T-helper 1 cell treated with Interleukin-12 subunit alpha and Interleukin-12 subunit beta and Interleukin-4 antibody, amounts not matched to agents 30 μg/mL and 1 μg/mL, for 36 hours (primary cell): ENCODE measurements at regions not wholly inside any gene's neighbourhood (a gene's known extent, or its start where the extent isn't known, plus 50 kb on each side); places are given as distances from the start of the nearest gene placed in this dataset.
"Not testable (repeated sequence)": the region's sequence is repeated elsewhere in the genome, so short reads cannot be mapped to it uniquely, and the experiment has no call there.

Experiments
- H3K27ac Mint-ChIP-seq: one replicate; pipeline ENCODE4 v1.8.0; 2021; ENCODE audit warnings: mild to moderate bottlenecking, mixed read lengths
- H3K27me3 Mint-ChIP-seq: one replicate; pipeline ENCODE4 v1.8.0; 2021; ENCODE audit warnings: low read depth, mixed read lengths
- H3K36me3 Mint-ChIP-seq: one replicate; pipeline ENCODE4 v1.8.0; 2021; ENCODE audit warnings: low read depth, mixed read lengths
- H3K4me1 Mint-ChIP-seq: one replicate; pipeline ENCODE4 v1.8.0; 2021; ENCODE audit warnings: low read depth, mixed read lengths
- H3K4me3 Mint-ChIP-seq: one replicate; pipeline ENCODE4 v1.8.0; 2021; ENCODE audit warnings: mild to moderate bottlenecking, moderate library complexity, mixed read lengths
- H3K9me3 Mint-ChIP-seq: one replicate; pipeline ENCODE4 v1.8.0; 2021; ENCODE audit warnings: mixed read lengths

DNA sequence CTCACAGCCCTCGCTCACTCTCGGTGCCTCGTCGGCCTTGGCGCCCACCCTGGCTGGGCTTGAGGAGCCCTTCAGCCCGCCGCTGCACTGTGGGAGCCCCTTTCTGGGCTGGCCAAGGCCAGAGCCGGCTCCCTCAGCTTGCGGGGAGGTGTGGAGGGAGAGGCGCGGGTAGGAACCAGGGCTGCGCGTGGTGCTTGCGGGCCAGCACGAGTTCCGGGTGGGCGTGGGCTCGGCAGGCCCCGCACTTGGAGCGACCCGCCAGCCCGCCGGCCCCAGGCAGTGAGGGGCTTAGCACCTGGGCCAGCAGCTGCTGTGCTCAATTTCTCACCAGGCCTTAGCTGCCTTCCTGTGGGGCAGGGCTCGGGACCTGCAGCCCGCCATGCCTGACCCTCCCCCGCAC lies 202.4 kb upstream of the PRSS16 start:
- not testable (repeated sequence) for H3K36me3 Mint-ChIP-seq, H3K27me3 Mint-ChIP-seq

DNA sequence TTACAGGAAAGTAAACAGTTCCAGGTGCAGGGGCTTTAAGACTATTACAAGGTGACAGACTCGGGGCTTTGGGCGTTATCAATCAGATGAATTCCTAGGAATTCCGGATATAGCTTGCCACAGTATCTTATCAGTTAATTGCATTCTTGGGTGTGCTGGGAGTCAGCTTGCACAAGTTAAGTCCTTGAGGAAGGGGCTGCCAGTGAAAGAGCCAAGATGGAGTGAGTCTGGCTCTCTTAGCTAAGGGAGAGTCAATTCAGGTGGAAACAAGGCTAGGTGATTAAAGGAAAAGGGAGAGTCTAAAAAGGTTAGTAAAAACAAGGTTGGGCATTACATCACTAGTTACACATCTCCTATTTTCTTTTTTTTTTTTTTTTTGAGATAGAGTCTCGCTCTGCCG lies 199.8 kb upstream of the PRSS16 start:
- not testable (repeated sequence) for H3K27me3 Mint-ChIP-seq, H3K4me3 Mint-ChIP-seq, H3K9me3 Mint-ChIP-seq, H3K36me3 Mint-ChIP-seq, H3K4me1 Mint-ChIP-seq, H3K27ac Mint-ChIP-seq

More for the DNA sequence above, 202.4 kb upstream of the PRSS16 start:
- not testable (repeated sequence) for H3K9me3 Mint-ChIP-seq, H3K27ac Mint-ChIP-seq, H3K4me3 Mint-ChIP-seq, H3K4me1 Mint-ChIP-seq

DNA sequence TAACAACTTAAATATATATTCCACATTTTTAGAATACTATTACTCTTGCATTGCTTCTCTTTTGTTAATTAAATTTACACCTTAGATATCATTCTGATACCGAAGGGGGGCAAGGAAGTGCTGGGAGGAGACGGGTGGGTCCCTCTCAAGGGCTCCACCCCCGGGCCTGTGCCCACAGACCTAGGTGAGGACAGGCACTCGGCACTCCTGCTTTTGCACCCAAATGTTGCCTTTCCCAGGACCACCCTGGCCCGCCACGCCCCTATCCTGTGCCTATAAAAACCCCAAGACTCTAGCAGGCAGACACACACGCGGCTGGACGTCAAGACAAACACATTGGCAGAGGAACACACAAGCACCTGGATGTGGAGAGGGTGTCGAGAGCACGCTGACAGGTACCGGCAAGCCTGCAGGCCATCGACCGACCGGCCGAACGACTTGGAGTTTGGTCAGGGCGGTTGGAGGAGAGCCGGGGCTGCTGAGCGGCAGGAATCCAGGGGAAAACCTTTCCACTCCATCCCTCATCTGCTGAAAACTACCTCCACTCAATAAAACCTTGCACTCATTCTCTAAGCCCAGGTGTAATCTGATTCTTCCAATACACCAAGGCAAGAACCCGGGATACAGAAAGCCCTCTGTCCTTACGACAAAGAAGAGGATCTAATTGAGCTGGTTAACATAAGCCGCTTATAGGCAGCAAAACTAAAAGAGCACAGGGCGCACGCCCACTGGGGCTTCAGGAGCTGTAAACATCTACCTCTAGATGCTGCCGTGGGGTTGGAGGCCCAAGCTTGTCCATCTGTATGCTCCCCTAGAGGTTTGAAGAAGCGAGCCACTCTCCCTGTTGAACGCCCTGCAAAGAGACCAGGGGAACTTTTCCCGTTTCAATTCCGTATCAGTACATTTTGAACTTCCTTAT lies 197.4 kb upstream of the PRSS16 start:
- Mint-ChIP-seq H3K27me3 (peaks cover 5% of the 10 kb centered on the region), H3K36me3 (no peaks in the 10 kb centered on the region), H3K4me3 (no peak overlapping the region), H3K9me3 (no peaks in the 10 kb centered on the region), H3K4me1 (no peaks in the 10 kb centered on the region), H3K27ac (no peak overlapping the region)

DNA sequence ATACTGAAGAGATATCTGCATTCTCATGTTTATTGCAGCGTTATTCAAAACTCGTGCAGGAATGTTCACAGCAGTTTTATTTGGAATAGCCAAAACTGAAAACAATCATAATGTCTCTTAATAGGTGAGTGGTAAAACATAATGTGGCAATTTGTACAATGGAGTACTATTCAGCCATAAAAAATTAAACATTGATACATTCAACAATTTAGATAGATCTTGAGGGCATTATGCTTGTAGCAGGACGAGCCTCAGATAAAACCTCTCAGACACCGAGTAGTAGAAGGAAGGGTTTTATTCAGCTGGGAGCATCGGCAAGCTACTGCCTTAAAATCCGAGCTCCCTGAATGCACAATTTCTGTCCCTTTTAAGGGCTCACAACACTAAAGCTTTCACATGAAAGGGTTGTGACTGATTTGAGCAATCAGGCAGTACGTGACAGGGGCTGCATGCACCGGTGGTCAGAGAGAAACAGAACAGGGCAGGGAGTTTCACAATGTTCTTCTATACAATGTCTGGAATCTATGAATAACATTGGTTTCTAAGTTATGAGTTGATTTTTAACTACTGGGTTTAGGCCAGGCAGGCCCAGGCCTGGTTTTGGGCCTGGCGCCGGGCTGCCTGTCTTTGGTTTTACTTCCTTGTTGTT lies 195.3 kb upstream of the PRSS16 start:
- not testable (repeated sequence) for H3K9me3 Mint-ChIP-seq, H3K4me1 Mint-ChIP-seq, H3K27ac Mint-ChIP-seq, H3K36me3 Mint-ChIP-seq, H3K4me3 Mint-ChIP-seq
- H3K27me3 Mint-ChIP-seq: peaks cover 17% of the 10 kb centered on the region

DNA sequence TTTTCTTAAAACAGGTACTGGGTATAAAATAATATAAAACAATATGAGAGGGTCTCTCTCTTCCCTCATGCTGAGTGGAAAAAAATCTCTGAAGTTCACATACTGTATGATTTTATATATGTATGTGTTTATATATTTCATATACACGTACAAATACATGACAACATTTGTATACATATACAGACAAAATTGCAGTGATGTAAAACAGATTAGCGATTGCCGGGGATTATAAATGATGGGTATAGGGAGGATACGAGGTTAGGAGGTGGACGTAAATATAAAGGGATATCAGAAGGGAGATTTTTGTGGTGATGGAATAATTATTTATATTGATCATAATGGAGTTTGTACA lies 194.8 kb upstream of the PRSS16 start:
- Mint-ChIP-seq H3K9me3 (no peaks in the 10 kb centered on the region), H3K27ac (no peak overlapping the region), H3K4me3 (no peak overlapping the region), H3K36me3 (no peaks in the 10 kb centered on the region), H3K4me1 (no peaks in the 10 kb centered on the region), H3K27me3 (peaks cover 17% of the 10 kb centered on the region)

DNA sequence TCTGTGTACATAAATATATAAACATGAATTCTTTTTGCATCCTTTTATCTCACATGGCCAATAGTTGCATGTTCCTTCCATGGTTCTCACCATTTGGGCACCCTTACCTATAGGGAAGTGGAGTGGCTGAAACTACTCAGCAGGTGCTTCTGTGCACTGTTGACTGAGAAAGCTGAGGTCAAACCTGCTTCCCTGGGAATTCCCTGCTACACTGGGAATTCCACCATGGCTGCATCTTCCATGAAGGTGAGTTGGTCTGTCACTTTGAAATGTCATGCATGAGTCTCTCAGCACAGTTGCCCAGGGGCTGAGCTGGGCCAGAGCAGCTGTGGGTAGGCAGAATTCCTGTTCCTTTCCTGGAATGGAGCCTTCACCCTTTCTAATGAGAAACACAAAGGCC lies 193.8 kb upstream of the PRSS16 start:
- peaks cover 17% of the 10 kb centered on the region for H3K27me3 Mint-ChIP-seq
- H3K36me3 Mint-ChIP-seq: no peaks in the 10 kb centered on the region
- no peak overlapping the region for H3K4me3 Mint-ChIP-seq
- no peaks in the 10 kb centered on the region for H3K9me3 Mint-ChIP-seq
- H3K27ac Mint-ChIP-seq: no peak overlapping the region
- no peaks in the 10 kb centered on the region for H3K4me1 Mint-ChIP-seq

DNA sequence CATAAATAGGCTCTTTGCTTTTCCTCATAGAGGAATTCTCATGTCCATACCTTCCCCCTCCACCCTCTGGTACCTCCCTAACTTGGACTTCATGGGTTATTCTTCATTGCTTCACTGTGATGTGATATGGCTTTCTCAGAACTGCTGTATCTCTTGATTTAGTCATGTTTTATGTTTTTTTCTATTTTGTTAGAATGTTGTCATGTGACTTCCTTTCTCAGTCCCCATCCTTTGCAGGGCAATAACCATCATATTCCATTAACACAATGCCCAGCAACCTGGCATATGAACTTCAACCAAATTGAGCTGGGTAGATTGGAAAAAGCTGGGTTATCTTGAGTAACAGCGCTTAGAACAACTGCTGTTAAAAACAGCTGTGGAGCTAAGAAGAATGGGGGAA lies 190.9 kb upstream of the PRSS16 start:
- peaks cover 11% of the 10 kb centered on the region for H3K27me3 Mint-ChIP-seq
- H3K9me3 Mint-ChIP-seq: no peaks in the 10 kb centered on the region
- no peaks in the 10 kb centered on the region for H3K36me3 Mint-ChIP-seq
- no peak overlapping the region for H3K4me3 Mint-ChIP-seq
- no peak overlapping the region for H3K27ac Mint-ChIP-seq
- H3K4me1 Mint-ChIP-seq: no peaks in the 10 kb centered on the region

DNA sequence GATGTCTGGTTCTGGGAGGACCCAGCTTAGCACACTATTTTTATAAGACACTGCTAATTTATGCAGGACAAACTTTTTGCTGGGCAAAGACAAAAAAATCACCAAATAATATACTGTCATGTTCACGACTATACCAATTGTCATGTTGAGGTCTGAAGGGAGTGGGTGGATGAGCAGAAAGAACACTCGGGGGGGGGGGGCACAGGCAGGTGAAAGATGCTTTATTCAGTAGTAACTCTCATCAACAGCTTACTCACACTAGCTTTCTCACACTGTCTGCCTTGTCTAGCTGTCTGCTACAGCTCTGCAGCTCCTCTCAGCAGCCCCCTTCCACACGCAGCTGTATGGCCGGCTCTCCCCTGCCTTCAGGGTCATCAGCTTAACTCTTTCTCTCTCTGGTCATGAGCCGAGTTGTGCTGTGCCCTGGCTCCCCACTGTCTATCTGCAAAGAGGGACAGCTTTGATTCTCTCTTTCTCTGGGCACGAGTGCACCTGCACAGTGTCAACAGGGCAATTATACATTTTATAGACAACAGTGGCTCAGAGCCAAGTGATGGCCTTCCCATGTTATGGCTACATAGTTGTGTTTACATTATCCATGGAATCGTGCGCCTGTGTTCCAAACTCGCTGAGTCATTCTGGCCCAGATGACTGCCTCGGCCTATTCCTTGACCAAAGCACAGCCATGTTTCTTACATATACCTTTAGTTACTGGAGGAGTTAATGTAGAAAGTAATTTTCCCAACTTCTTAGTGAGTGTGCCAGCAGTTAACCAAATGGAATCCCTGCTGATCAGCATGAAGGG lies 187.7 kb upstream of the PRSS16 start:
- H3K27me3 Mint-ChIP-seq: peaks cover 11% of the 10 kb centered on the region
- no peaks in the 10 kb centered on the region for H3K9me3 Mint-ChIP-seq
- H3K4me1 Mint-ChIP-seq: no peaks in the 10 kb centered on the region
- no peak overlapping the region for H3K27ac Mint-ChIP-seq
- no peak overlapping the region for H3K4me3 Mint-ChIP-seq
- no peaks in the 10 kb centered on the region for H3K36me3 Mint-ChIP-seq

DNA sequence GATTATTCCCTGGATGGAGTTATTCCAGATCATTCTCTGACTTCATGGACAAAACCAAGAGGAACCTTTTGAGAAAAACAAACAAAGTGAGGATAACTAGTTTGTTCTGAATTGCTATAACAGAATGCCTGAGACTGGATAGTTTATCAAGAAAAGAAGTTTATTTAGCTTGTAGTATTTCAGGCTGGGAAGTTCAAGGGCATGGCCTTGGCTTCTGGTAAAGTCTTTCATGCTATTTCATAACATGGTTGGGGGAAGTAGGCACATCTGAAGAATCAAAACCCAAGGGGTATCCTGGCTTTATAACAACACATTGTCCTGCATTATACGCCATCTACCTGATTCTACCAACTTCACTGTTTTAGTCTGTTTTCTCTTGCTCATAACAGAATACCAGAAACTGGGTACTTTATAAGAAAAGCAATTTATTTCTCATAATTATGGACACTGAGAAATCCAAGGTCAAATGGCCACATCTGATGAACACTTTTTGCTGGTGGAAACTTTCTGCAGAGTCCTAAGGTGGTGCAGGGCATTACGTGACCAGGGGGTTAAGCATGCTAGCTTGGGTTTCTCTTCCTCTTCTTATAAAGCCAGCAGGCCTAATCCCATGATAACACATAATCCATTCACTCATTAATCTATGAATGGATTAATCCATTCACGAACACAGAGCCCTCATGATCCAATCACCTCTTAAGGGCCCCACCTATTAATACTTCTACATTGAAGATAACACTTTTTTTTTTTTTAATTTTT lies 186.1 kb upstream of the PRSS16 start:
- Mint-ChIP-seq H3K4me1 (peaks cover 2% of the 10 kb centered on the region), H3K27me3 (peaks cover 4% of the 10 kb centered on the region), H3K27ac (no peak overlapping the region), H3K4me3 (no peak overlapping the region), H3K9me3 (no peaks in the 10 kb centered on the region), H3K36me3 (no peaks in the 10 kb centered on the region)

DNA sequence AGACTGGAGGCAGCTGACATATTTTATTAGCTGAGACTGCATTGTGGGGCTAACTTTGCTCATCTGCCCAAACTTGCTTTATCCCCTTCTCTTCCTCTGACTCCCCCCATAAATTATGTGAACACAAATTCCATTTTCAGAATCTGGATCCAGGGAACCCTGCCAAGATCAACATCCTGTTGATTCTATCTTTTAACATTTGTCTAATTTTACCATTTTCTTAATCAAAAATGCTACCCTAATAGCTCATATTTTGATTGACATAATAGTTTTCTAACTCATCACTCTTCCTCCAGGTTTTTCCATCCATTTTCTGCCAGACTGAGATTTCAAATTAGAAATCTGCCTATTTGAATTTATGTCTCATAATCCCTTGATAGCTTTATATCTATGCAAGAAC lies 184.7 kb upstream of the PRSS16 start:
- no peaks in the 10 kb centered on the region for H3K36me3 Mint-ChIP-seq

DNA sequence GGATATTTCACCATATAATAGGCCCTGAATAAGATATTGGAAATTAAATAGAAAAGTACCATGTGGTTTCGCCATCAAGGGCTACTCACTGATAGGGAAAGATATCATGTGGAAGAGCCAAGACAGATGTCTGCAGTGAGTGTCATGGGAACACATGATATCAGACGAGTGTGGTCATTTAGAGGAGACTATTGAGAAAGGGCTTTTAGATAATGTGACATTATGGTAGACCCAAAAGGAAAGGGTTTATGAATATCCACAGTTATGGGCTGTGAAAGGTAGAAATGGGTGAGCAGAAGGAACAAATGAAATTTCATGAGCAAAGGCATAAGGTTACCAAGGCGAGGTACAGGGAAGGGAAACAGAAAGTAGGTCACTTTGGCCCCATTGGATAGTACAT lies 182.3 kb upstream of the PRSS16 start:
- no peak overlapping the region for H3K27ac Mint-ChIP-seq
- no peaks in the 10 kb centered on the region for H3K27me3 Mint-ChIP-seq
- H3K4me1 Mint-ChIP-seq: peaks cover 2% of the 10 kb centered on the region
- no peaks in the 10 kb centered on the region for H3K9me3 Mint-ChIP-seq
- no peak overlapping the region for H3K4me3 Mint-ChIP-seq
- H3K36me3 Mint-ChIP-seq: no peaks in the 10 kb centered on the region

More for the DNA sequence above, 184.7 kb upstream of the PRSS16 start:
- Mint-ChIP-seq H3K9me3 (no peaks in the 10 kb centered on the region), H3K27me3 (no peaks in the 10 kb centered on the region), H3K4me1 (peaks cover 2% of the 10 kb centered on the region), H3K4me3 (no peak overlapping the region), H3K27ac (no peak overlapping the region)

DNA sequence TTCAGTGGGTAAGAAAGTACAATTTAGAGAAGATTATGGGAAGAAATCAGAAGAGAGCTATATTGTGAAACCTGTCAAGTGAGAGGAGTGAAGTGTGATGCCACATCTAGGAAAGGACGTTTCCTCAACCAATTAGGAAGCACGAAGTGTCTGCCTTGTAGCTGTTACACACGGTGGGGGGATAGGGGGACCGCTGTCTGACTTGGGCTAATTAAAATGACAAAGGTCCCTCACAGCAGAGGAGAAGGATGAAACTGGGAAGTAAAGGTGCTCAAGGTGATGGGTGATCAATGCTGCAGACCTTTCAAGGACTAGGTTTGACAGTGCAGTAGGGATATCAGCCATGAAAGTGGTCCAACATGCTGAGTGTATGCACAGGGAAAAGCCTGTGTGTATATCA lies 181.1 kb upstream of the PRSS16 start:
- Mint-ChIP-seq H3K36me3 (no peaks in the 10 kb centered on the region), H3K9me3 (no peaks in the 10 kb centered on the region), H3K27ac (no peak overlapping the region), H3K4me3 (no peak overlapping the region), H3K4me1 (peaks cover 2% of the 10 kb centered on the region), H3K27me3 (no peaks in the 10 kb centered on the region)

DNA sequence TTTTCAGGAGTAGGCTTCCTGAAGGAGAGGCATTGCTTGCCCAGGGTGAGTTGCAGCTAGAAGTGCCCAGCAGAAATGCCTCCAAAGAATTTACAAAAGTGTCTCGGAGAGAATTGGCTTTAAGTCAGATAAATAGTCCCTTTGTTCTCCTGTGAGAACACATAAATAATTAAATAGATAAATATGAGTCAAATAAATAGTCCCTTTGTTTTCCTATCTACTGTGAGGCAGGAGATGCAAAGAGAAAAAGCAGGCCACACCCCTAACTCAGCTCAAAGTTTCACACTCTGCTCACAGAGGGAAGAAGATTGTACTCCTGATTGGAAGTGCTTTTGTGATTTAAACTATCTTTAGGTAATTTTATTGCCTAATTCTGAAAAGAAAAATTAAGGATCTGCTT lies 180.7 kb upstream of the PRSS16 start:
- Mint-ChIP-seq H3K36me3 (no peaks in the 10 kb centered on the region), H3K27me3 (no peaks in the 10 kb centered on the region), H3K27ac (no peak overlapping the region), H3K4me1 (peaks cover 2% of the 10 kb centered on the region), H3K4me3 (no peak overlapping the region), H3K9me3 (no peaks in the 10 kb centered on the region)

DNA sequence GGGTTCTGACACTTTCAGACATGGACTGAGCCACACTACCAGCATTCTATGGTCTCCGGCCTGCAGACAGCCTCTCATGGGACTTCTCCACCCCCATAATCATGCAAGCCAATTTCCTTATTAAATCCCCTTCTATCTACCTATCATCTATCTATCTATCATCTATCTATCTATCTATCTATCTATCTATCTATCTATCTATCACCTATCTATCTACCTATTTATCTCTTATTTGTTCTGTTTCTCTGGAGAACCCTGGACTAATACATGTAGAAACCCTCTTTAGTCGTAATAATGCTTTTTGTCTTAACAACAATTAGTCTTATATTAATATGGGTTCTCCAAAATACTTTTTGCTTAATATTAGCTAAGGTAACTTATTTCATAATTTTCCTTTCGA lies 174.1 kb upstream of the PRSS16 start:
- H3K36me3 Mint-ChIP-seq: no peaks in the 10 kb centered on the region
- H3K27me3 Mint-ChIP-seq: peaks cover 17% of the 10 kb centered on the region
- no peaks in the 10 kb centered on the region for H3K9me3 Mint-ChIP-seq
- H3K27ac Mint-ChIP-seq: no peak overlapping the region
- no peaks in the 10 kb centered on the region for H3K4me1 Mint-ChIP-seq
- H3K4me3 Mint-ChIP-seq: no peak overlapping the region
